Keratinocyte (primary cell): ENCODE measurements at regions not wholly inside any gene's neighbourhood (a gene's known extent, or its start where the extent isn't known, plus 50 kb on each side); places are given as distances from the start of the nearest gene placed in this dataset.

Experiments used
- DNase-seq: peaks from one replicate; pipeline ENCODE4 v3.0.0-alpha.2; 2011; ENCODE audit warnings: low read depth, missing footprints, low spot score
- FAIRE-seq: peaks from 2 replicates; lab custom pipeline; 2011; peaks lifted over from hg19 to GRCh38; lab: Jason Lieb, UNC
- H2AFZ ChIP-seq: 2 replicates; pipeline ENCODE4 v1.6.0; 2012; ENCODE audit warnings: low read length, control low read depth, inconsistent platforms; ENCODE audit not compliant: control insufficient read depth
- H3K27ac ChIP-seq: 2 replicates; pipeline ENCODE4 v1.5.1; 2011; ENCODE audit warnings: low read length; ENCODE audit not compliant: control insufficient read depth, insufficient read depth
- H3K27me3 ChIP-seq: 3 replicates; pipeline ENCODE4 v1.6.0; 2011; ENCODE audit warnings: low read length; ENCODE audit not compliant: control insufficient read depth, insufficient read depth; ENCODE audit errors: extremely low read depth
- H3K36me3 ChIP-seq, 2 experiments: 2 replicates in 1 of 2; 3 replicates in 1 of 2; pipeline ENCODE4 v1.5.1; 2011; ENCODE audit warnings: low read length in 2 of 2, mild to moderate bottlenecking in 1 of 2; ENCODE audit not compliant: control insufficient read depth in 2 of 2, insufficient read depth in 2 of 2; ENCODE audit errors: extremely low read depth in 1 of 2
- H3K4me1 ChIP-seq: 3 replicates; pipeline ENCODE4 v1.5.1; 2011; ENCODE audit warnings: low read length; ENCODE audit not compliant: control insufficient read depth, insufficient read depth; ENCODE audit errors: extremely low read depth
- H3K4me2 ChIP-seq: 3 replicates; pipeline ENCODE4 v1.6.0; 2011; ENCODE audit warnings: low read depth, low read length; ENCODE audit not compliant: control insufficient read depth, insufficient read depth; ENCODE audit errors: extremely low read depth
- H3K4me3 ChIP-seq, 3 experiments: fragments of 200-600 bp in 1 of 3; sonication (generic) in 1 of 3; 2 replicates in 2 of 3; 3 replicates in 1 of 3; pipeline ENCODE4 v1.5.1; 2011 to 2016; ENCODE audit warnings: low read length in 3 of 3, mild to moderate bottlenecking in 3 of 3, control low read depth in 2 of 3, inconsistent platforms in 1 of 3, low read depth in 1 of 3, mixed read lengths in 1 of 3, mixed run types in 1 of 3, moderate library complexity in 1 of 3; ENCODE audit not compliant: control insufficient read depth in 2 of 3, insufficient read depth in 2 of 3; ENCODE audit errors: extremely low read depth in 1 of 3
- H3K79me2 ChIP-seq: 2 replicates; pipeline ENCODE4 v1.6.0; 2012; ENCODE audit warnings: low read length; ENCODE audit not compliant: control insufficient read depth, insufficient read depth
- H3K9ac ChIP-seq: 3 replicates; pipeline ENCODE4 v1.6.0; 2011; ENCODE audit warnings: low read length; ENCODE audit not compliant: control insufficient read depth, insufficient read depth; ENCODE audit errors: extremely low read depth
- H3K9me1 ChIP-seq: 3 replicates; pipeline ENCODE4 v1.6.0; 2011; ENCODE audit warnings: low read length; ENCODE audit not compliant: control insufficient read depth, insufficient read depth; ENCODE audit errors: extremely low read depth
- H3K9me3 ChIP-seq: 2 replicates; pipeline ENCODE4 v1.5.1; 2012; ENCODE audit warnings: low read depth, low read length; ENCODE audit not compliant: control insufficient read depth
- H4K20me1 ChIP-seq: 3 replicates; pipeline ENCODE4 v1.6.0; 2011; ENCODE audit warnings: low read length; ENCODE audit not compliant: control insufficient read depth, insufficient read depth; ENCODE audit errors: extremely low read depth
- EZH2 ChIP-seq: IDR thresholded peaks from one replicate; pipeline ENCODE4 v1.6.1; 2012; ENCODE audit warnings: inconsistent platforms, mild to moderate bottlenecking, low read length, moderate library complexity
- dilution Hi-C: fragments of 300-500 bp; cut with MboI; formaldehyde crosslinking; loops from one replicate; pipeline ENCODE4 v1.7.0; 2020; ENCODE audit warnings: low sequenced_read_pairs; ENCODE audit not compliant: extremely low pct_ligation_motif_present
- TF ChIP-seq, protein P1 (sequence below), 3 experiments: IDR thresholded peaks in 1 of 3; conservative IDR thresholded peaks in 1 of 3; optimal IDR thresholded peaks in 1 of 3; 2 replicates in 2 of 3; 3 replicates in 1 of 3; pipeline versions ENCODE3 to v1.5.1; 2011; ENCODE audit warnings: low read length in 3 of 3, mild to moderate bottlenecking in 3 of 3, moderate library complexity in 2 of 3, control low read depth in 1 of 3, inconsistent platforms in 1 of 3; ENCODE audit not compliant: insufficient read depth in 2 of 3; ENCODE audit errors: extremely low read depth in 1 of 3

DNA sequence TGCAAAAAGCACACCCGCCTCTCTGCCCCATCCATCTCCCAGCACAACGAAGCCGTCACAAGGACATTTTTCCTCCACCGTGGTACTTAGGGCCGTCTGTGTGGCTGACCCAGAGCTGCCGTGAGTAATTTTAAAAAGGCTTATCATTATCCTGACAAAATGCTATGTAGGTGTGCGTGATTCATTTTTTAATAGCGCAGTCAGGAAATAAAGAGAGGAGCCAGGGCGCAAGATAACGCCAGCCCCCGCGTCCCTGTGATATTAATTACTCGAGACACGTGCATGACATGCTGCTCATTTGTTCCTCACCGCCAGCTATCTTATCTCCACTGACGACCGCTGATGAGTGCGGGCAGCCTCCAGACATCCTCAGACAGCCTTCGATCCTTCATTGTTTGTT, 332.7 kb upstream of the PFKP start:
- Histone ChIP-seq H3K36me3 (no peaks in the 10 kb centered on the region), H3K9me1 (no peaks in the 10 kb centered on the region), H3K9me3 (peaks cover 4% of the 10 kb centered on the region), H4K20me1 (no peaks in the 10 kb centered on the region), H3K9ac (no peak overlapping the region), H3K4me1 (no peaks in the 10 kb centered on the region), H3K27ac (no peak overlapping the region), H3K4me3 (no peak overlapping the region), H3K27me3 (no peaks in the 10 kb centered on the region), H3K4me2 (no peak overlapping the region), H3K79me2 (no peaks in the 10 kb centered on the region), H2AFZ (no peak overlapping the region)
- DNase-seq (no peak), FAIRE-seq (no peak)
- dilution Hi-C loops, result no loop called here
- TF ChIP-seq EZH2, result no peak
- TF ChIP-seq, protein P1, sequence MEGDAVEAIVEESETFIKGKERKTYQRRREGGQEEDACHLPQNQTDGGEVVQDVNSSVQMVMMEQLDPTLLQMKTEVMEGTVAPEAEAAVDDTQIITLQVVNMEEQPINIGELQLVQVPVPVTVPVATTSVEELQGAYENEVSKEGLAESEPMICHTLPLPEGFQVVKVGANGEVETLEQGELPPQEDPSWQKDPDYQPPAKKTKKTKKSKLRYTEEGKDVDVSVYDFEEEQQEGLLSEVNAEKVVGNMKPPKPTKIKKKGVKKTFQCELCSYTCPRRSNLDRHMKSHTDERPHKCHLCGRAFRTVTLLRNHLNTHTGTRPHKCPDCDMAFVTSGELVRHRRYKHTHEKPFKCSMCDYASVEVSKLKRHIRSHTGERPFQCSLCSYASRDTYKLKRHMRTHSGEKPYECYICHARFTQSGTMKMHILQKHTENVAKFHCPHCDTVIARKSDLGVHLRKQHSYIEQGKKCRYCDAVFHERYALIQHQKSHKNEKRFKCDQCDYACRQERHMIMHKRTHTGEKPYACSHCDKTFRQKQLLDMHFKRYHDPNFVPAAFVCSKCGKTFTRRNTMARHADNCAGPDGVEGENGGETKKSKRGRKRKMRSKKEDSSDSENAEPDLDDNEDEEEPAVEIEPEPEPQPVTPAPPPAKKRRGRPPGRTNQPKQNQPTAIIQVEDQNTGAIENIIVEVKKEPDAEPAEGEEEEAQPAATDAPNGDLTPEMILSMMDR (optimal IDR thresholded peaks at IDR 0.05 in 1 of 3, IDR thresholded peaks at IDR 0.05 in 1 of 3, conservative IDR thresholded peaks at IDR 0.05 in 1 of 3; ENCODE audit: extremely low read depth in 1 of 3, insufficient read depth in 2 of 3, low read length in 3 of 3), result no peak

DNA sequence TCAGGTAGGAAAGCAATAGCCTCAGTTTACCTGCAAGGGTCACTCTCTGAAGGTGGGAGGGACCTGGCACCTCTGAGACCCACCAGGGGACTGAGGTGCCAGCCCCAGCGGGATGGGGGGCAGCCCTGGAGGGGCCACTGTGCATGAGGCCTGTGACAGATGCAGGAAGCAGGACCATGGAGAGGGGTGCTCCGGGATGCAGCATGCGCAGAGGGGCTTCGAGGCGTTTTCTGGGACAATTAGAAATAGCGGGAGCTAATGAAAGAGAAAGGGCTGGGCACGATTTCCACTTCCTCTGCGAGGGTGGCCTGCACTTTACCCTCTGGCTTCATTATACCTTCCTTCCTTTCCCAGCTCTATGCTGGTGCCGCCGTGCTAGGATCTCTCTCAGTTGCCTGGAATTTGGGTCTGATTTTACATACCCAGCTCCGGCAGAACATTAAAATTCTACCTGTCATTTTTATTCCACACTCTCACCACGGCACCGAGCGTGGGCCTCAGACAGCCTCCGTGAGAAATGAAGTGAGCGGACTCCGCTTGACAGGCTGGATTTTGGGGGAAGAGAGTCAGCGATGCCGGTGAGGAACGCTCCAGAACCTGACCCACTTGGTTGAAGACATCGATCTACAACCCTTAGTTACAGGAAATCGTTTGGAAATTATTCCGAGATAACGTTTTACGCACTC, 333.9 kb upstream of the PFKP start:
- H4K20me1 ChIP-seq, result no peaks in the 10 kb centered on the region
- no peak for FAIRE-seq
- no peaks in the 10 kb centered on the region for H3K27me3 ChIP-seq

More for the DNA sequence above, 333.9 kb upstream of the PFKP start:
- dilution Hi-C loops, result no loop called here
- H3K9me1 ChIP-seq, result no peaks in the 10 kb centered on the region
- no peak overlapping the region for H3K9ac ChIP-seq
- H3K4me3 ChIP-seq, result no peak overlapping the region
- no peaks in the 10 kb centered on the region for H3K79me2 ChIP-seq
- no peak for DNase-seq
- H3K36me3 ChIP-seq, result no peaks in the 10 kb centered on the region
- H3K9me3 ChIP-seq, result peaks cover 6% of the 10 kb centered on the region
- no peak overlapping the region for H3K27ac ChIP-seq
- no peaks in the 10 kb centered on the region for H3K4me1 ChIP-seq
- no peak overlapping the region for H3K4me2 ChIP-seq
- no peak overlapping the region for H2AFZ ChIP-seq
- TF ChIP-seq, protein P1 (optimal IDR thresholded peaks at IDR 0.05 in 1 of 3, IDR thresholded peaks at IDR 0.05 in 1 of 3, conservative IDR thresholded peaks at IDR 0.05 in 1 of 3; ENCODE audit: extremely low read depth in 1 of 3, insufficient read depth in 2 of 3, low read length in 3 of 3), result no peak
- no peak for TF ChIP-seq EZH2
